ENCODE measurements at regions not wholly inside any gene's neighbourhood (a gene's known extent, or its start where the extent isn't known, plus 50 kb on each side); places are given as distances from the start of the nearest gene placed in this dataset.

- no peak overlapping the region for H3K9ac ChIP-seq (ENCODE audit: low read length)
- no peaks in the 10 kb centered on the region for H3K4me1 ChIP-seq (ENCODE audit: insufficient read depth, low read length)
- Mint-ChIP-seq H3K4me3 (ENCODE audit: unreplicated experiment) (no peak overlapping the region), H3K4me1 (ENCODE audit: low read depth, unreplicated experiment) (peaks cover 3% of the 10 kb centered on the region), H3K9me3 (ENCODE audit: unreplicated experiment) (no peaks in the 10 kb centered on the region), H3K27ac (ENCODE audit: unreplicated experiment) (no peak overlapping the region), H3K27me3 (ENCODE audit: low read depth, unreplicated experiment) (no peaks in the 10 kb centered on the region), H3K36me3 (ENCODE audit: low read depth, unreplicated experiment) (no peaks in the 10 kb centered on the region)
- H3K36me3 ChIP-seq (ENCODE audit: insufficient read depth, low read length): no peaks in the 10 kb centered on the region
- no peak overlapping the region for H3K4me3 ChIP-seq (ENCODE audit: insufficient read depth, low read depth, low read length)
- no peak for DNase-seq (ENCODE audit: low read depth)
- no peak overlapping the region for H3K27ac ChIP-seq (ENCODE audit: low read depth, low read length)
- no peak for FAIRE-seq
- H2AFZ ChIP-seq (ENCODE audit: low read depth, low read length): no peak overlapping the region
- H3K27me3 ChIP-seq (ENCODE audit: insufficient read depth, low read length): no peaks in the 10 kb centered on the region
- H3K79me2 ChIP-seq (ENCODE audit: insufficient read depth, low read length): no peaks in the 10 kb centered on the region
- H4K20me1 ChIP-seq (ENCODE audit: insufficient read depth, low read length): no peaks in the 10 kb centered on the region
- TF ChIP-seq EZH2 (IDR thresholded peaks at IDR 0.05; ENCODE audit: insufficient read depth, low read length): no peak
- TF ChIP-seq, protein P1, sequence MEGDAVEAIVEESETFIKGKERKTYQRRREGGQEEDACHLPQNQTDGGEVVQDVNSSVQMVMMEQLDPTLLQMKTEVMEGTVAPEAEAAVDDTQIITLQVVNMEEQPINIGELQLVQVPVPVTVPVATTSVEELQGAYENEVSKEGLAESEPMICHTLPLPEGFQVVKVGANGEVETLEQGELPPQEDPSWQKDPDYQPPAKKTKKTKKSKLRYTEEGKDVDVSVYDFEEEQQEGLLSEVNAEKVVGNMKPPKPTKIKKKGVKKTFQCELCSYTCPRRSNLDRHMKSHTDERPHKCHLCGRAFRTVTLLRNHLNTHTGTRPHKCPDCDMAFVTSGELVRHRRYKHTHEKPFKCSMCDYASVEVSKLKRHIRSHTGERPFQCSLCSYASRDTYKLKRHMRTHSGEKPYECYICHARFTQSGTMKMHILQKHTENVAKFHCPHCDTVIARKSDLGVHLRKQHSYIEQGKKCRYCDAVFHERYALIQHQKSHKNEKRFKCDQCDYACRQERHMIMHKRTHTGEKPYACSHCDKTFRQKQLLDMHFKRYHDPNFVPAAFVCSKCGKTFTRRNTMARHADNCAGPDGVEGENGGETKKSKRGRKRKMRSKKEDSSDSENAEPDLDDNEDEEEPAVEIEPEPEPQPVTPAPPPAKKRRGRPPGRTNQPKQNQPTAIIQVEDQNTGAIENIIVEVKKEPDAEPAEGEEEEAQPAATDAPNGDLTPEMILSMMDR (IDR thresholded peaks at IDR 0.05; ENCODE audit: insufficient read depth, low read depth, low read length): no peak
- no peak overlapping the region for H3K4me2 ChIP-seq (ENCODE audit: low read length)
- no peaks in the 10 kb centered on the region for H3K9me3 ChIP-seq (ENCODE audit: insufficient read depth, low read depth, low read length)
Measured at GRCh38 chr12:90275088-90275487, 566.5 kb upstream of the ATP2B1 start.

GRCh38 chr12:90274407-90274806 is 565.8 kb upstream of the ATP2B1 start:
- Histone ChIP-seq H3K79me2 (ENCODE audit: insufficient read depth, low read length) (no peaks in the 10 kb centered on the region), H3K4me1 (ENCODE audit: insufficient read depth, low read length) (no peaks in the 10 kb centered on the region), H2AFZ (ENCODE audit: low read depth, low read length) (no peak overlapping the region), H3K4me2 (ENCODE audit: low read length) (no peak overlapping the region), H3K9ac (ENCODE audit: low read length) (no peak overlapping the region), H3K4me3 (ENCODE audit: insufficient read depth, low read depth, low read length) (no peak overlapping the region), H3K9me3 (ENCODE audit: insufficient read depth, low read depth, low read length) (no peaks in the 10 kb centered on the region), H3K27me3 (ENCODE audit: insufficient read depth, low read length) (no peaks in the 10 kb centered on the region), H4K20me1 (ENCODE audit: insufficient read depth, low read length) (no peaks in the 10 kb centered on the region), H3K27ac (ENCODE audit: low read depth, low read length) (no peak overlapping the region), H3K36me3 (ENCODE audit: insufficient read depth, low read length) (no peaks in the 10 kb centered on the region)
- TF ChIP-seq, protein P1 (IDR thresholded peaks at IDR 0.05; ENCODE audit: insufficient read depth, low read depth, low read length): no peak
- TF ChIP-seq EZH2 (IDR thresholded peaks at IDR 0.05; ENCODE audit: insufficient read depth, low read length): no peak
- no peaks in the 10 kb centered on the region for H3K36me3 Mint-ChIP-seq (ENCODE audit: low read depth, unreplicated experiment)
- no peak overlapping the region for H3K27ac Mint-ChIP-seq (ENCODE audit: unreplicated experiment)
- no peaks in the 10 kb centered on the region for H3K4me1 Mint-ChIP-seq (ENCODE audit: low read depth, unreplicated experiment)
- FAIRE-seq: no peak
- H3K4me3 Mint-ChIP-seq (ENCODE audit: unreplicated experiment): no peak overlapping the region
- no peak for DNase-seq (ENCODE audit: low read depth)
- H3K9me3 Mint-ChIP-seq (ENCODE audit: unreplicated experiment): no peaks in the 10 kb centered on the region
- no peaks in the 10 kb centered on the region for H3K27me3 Mint-ChIP-seq (ENCODE audit: low read depth, unreplicated experiment)

- H3K27me3 Mint-ChIP-seq (ENCODE audit: low read depth, unreplicated experiment): no peaks in the 10 kb centered on the region
- H3K36me3 ChIP-seq (ENCODE audit: insufficient read depth, low read length): no peaks in the 10 kb centered on the region
- no peak overlapping the region for H3K9ac ChIP-seq (ENCODE audit: low read length)
- no peak overlapping the region for H3K4me3 ChIP-seq (ENCODE audit: insufficient read depth, low read depth, low read length)
- no peaks in the 10 kb centered on the region for H3K9me3 Mint-ChIP-seq (ENCODE audit: unreplicated experiment)
- H3K4me3 Mint-ChIP-seq (ENCODE audit: unreplicated experiment): no peak overlapping the region
- no peak for TF ChIP-seq EZH2 (IDR thresholded peaks at IDR 0.05; ENCODE audit: insufficient read depth, low read length)
- TF ChIP-seq, protein P1 (IDR thresholded peaks at IDR 0.05; ENCODE audit: insufficient read depth, low read depth, low read length): no peak
- H3K4me2 ChIP-seq (ENCODE audit: low read length): no peak overlapping the region
- H3K27me3 ChIP-seq (ENCODE audit: insufficient read depth, low read length): no peaks in the 10 kb centered on the region
- FAIRE-seq: no peak
- H4K20me1 ChIP-seq (ENCODE audit: insufficient read depth, low read length): no peaks in the 10 kb centered on the region
- no peaks in the 10 kb centered on the region for H3K4me1 Mint-ChIP-seq (ENCODE audit: low read depth, unreplicated experiment)
- H2AFZ ChIP-seq (ENCODE audit: low read depth, low read length): no peak overlapping the region
- no peaks in the 10 kb centered on the region for H3K9me3 ChIP-seq (ENCODE audit: insufficient read depth, low read depth, low read length)
- no peaks in the 10 kb centered on the region for H3K36me3 Mint-ChIP-seq (ENCODE audit: low read depth, unreplicated experiment)
- H3K4me1 ChIP-seq (ENCODE audit: insufficient read depth, low read length): no peaks in the 10 kb centered on the region
- no peaks in the 10 kb centered on the region for H3K79me2 ChIP-seq (ENCODE audit: insufficient read depth, low read length)
- no peak for DNase-seq (ENCODE audit: low read depth)
- H3K27ac ChIP-seq (ENCODE audit: low read depth, low read length): no peak overlapping the region
- H3K27ac Mint-ChIP-seq (ENCODE audit: unreplicated experiment): no peak overlapping the region
Measured at GRCh38 chr12:90268574-90268973, 559.9 kb upstream of the ATP2B1 start.
